HG03354 (cell line): ENCODE measurements at regions not wholly inside any gene's neighbourhood (a gene's known extent, or its start where the extent isn't known, plus 50 kb on each side); places are given as distances from the start of the nearest gene placed in this dataset.

Experiments used
- ATAC-seq: cut with Tn5 transposase; IDR thresholded peaks from one replicate; pipeline ENCODE4 v1.9.1; 2021; ENCODE audit warnings: mild to moderate bottlenecking; ENCODE audit not compliant: unreplicated experiment, poor library complexity, severe bottlenecking

DNA sequence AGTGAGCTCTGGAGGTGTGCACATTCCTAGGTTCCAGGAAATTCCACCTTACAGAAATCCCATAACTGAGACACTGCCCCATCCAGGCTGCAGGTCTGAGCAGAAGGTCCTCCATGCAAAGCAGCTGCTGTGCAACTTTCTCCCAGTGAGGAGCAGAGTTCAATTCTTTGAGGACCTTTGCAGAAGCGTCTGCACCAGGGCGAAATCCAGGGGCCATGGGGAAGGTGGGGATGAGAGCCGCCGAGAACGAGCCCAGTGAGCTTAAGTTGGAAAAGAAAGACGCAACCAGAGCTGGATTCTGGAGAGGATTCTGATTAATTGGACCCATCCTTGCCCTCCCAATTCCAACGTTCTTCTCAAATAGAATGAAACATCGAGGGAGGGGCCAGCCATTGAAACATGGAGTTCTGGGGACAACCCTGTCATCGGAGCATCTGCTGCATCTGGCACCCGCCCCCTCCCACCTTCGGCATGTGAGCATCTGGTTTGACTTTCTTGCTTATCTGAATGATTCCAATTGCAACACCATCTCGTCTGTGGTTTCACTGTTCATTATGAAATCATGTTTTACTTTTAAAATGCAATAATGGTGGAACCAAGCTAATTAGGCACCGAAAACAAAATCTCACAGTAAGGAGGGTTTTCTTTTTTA is 190.6 kb upstream of the FOXF1 start:
- ATAC-seq, result no peak

DNA sequence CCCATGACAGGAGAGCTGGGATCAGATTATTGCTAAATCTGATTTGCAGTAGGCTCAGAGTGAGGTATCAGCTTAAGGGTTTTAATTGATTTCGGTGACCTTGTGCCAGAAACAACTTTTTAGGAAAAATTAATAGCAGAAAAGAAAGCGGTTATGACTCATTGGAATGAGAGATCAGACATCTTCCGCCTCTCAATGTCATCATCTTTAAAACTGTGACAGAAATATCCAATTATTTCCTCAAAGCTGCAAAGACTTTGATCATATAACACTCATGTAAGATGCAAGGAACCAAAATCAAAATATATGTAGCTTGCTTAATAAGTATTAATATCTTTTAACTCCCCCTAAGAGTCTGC is 190.1 kb upstream of the FOXF1 start:
- no peak for ATAC-seq

DNA sequence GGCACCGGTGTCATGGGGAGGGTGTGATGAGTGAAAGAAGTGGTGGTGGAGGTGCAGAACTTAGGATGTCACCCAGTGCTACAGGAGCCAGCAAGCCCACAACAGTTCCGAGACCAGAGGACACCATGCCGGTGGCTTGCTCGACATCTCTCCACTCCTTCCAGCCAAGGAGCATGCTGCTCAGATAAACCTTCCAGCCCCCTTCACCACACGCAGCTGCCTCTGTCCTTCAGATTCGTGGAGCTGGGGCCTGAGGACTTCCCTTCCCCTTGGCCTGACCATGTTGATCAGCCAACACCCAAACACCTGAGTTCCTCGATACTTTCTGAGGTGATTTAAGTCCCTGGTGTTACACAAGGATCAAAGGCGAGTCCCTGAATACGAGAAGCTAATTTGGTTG is 188.8 kb upstream of the FOXF1 start:
- ATAC-seq, result no peak

DNA sequence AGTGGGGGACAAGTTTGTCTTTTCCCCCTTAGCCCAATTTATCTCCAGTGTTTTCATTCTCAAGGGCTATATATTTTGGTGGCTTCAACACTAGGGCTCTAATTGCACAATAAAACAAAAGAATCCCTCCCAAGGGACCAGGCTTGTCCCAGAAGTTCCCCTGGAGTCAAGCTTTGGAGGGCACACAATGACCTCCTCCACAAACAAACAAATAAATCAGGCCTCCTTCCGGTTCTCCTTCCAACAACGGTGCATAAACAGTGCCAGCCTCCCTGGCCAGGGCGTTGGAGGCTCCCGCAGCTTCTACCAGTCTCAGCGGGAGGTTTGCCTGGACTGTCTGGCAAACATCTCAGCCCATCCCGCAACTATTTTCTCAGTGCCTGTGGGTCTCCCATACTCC is 188.0 kb upstream of the FOXF1 start:
- ATAC-seq, result no peak

DNA sequence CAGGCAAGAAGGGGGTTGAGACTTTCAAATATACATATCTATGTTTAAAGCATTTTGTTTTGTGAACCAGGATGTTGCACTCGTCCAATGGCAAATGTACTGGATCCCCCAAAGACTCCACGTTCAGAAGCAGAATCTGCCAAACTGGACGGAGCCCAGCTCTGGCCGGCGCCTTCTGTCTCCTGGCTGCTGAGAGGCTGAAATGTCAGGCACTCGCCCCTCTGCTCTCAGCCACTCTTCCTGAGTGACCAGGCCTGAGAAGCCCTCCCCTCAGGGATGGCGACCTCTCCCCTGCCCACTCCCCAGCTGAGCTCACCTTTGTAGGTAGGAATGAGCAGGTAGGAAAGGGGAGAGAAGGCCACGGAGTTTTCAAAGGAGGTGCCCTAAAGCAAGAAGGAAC is 187.5 kb upstream of the FOXF1 start:
- no peak for ATAC-seq

DNA sequence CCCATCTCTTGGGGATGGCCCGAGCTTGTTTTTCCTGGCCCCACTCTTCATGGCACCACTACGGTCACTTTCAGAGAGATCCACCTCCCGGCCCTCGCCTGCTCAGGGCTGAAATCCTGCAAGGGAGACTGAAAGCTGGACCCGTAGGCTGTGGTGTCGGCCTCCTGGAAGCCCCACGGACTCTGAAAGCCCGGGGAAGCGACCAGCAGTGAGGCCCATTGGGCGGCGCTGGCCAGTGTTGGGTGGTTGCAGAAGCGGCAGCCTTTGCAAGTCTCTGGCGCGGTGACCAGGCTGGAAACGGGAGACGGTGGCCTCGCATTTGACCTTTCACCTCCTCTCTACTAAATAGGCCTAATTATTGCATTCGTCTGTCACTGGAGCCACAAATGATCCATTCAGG is 186.0 kb upstream of the FOXF1 start:
- ATAC-seq, result no peak

DNA sequence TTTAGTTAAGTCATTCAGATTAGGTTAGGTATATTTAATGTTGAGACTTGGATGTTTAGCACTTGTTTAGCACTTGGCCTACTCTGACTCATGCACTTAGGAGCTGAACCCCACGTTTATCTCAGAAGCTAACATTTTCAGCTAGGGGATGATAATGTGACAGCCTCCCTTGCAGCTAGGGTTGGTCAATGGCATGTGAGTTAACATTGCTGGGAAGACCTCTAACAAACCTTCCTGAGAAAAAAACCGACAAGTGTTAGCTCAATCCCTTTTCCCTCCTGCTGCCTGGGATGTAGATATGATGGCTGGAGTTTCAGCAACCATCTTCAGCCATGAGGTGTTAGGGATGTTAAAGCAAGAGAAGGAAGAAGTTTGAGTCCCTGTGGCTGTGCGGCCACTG is 185.0 kb upstream of the FOXF1 start:
- ATAC-seq, result no peak

DNA sequence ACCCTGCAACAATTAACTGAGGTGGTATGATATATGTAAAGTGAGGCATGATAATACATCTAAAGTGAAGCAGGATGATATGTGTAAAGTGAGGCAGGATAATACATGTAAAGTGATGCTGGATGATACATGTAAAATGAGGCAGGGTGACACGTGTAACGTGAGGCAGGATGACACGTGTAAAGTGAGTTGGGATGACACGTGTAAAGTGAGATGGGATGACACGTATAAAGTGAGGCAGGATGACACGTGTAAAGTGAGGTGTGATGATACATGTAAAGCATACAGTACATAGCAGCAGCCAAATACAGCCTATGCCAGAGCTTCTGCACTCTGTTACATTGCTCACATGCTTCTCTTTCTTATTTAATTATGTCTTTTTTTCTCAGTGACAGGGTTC is 184.4 kb upstream of the FOXF1 start:
- ATAC-seq, result no peak

DNA sequence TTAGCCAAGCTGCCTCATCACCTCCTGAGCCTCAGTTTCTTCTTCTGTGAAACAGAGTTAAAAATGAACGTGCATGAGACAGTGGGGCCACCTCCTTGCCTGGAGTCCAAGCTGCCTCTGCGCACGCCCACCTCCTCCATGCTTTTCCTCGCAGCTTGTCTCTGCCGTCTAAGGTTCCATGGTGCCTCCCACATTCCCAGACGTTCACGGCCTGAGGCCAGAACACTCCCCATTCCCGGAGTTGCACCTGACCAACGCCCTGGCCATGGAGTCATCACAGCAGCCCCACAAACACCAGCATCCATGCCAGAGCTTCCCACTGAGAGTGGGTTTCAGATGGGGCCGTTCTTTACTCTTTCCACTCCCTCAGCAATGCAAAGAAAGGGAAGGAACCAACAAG is 183.0 kb upstream of the FOXF1 start:
- no peak for ATAC-seq

DNA sequence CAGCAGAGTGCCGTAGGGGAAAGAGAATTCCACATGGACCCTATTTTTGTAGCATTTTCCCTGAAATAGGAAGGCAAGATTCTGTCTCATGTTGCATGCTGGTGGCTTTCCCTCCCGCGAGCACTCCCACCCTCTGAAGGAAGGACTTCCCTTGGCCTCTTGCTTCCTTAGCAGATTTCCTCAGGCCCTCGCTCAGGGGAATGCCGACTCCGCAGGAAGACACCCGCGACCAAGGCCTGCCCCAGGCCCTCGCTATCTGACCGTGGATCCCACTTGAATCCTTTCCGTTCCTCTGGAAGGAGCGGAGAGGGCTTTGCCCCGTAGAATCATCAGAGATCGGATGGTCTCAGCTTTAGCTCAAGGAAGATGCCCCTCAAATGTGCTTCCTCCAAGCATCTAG is 179.4 kb upstream of the FOXF1 start:
- no peak for ATAC-seq

DNA sequence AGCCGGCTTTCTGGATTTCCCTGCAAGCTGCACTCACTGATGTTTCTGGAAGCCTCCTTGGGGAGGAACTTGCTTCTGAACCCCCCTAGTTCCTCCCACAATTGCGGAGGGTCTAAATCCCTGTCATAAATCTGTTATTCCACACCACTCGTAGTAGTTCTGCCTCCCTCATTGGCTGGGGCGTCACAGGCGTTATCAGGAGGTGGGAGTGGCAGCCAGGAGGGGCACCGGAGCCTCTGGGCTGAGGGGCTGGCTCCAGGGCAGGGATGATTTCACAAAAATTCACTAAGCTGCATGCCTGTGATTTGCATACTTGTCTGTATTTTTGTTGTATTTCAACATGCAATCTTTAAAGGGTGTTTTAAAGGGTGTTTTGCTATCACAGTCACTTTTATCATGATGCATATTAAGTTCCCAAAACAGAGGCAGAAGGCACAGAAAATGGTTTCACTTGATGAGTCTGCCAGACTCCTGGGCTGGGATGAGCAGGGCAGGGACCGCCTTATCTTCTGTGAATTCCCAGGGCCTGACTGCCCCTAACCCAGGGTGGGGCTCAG is 176.2 kb upstream of the FOXF1 start:
- no peak for ATAC-seq

DNA sequence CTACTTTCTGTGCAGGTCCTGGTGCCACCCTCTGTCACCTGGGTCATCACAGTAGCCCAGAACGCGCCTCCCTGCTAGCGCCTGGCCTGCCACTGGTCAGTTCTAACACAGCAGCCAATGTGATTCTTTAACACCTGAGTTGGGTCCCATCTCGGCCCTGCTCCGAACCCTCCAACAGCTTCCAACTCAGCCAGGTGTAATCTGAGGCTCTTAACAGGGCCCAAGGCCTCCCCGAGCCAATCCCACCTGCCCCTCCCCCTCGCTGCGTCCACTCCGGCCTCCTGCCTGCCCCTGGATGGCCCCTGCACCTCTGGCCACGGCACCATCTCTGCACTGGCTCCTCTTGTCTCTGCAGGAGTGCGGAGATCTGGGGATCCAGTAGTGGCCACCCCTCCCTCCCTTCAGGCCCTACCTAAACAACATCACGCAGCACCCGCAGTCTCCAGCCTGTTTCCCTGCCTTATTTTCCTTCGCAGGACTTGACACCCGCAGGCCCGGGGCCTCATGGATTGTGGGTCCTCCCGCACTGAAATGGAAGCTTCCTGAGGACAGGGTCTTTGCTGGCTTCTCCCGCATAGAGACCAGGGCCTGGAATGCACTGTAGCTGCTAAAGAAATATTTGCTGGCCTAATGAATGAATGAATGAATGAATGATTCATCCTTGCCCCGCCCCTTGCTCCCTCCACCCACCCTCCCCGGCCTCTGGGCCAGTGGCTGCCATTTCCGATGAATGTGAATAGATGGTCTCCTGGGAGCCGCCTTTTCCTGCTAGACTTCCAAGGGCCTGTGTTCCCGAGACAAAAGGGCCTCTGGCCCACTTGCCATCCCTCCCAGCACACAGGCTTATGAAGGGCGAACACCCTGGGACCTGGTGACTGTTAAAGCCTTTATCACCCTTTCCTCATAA is 174.8 kb upstream of the FOXF1 start:
- ATAC-seq, result no peak

DNA sequence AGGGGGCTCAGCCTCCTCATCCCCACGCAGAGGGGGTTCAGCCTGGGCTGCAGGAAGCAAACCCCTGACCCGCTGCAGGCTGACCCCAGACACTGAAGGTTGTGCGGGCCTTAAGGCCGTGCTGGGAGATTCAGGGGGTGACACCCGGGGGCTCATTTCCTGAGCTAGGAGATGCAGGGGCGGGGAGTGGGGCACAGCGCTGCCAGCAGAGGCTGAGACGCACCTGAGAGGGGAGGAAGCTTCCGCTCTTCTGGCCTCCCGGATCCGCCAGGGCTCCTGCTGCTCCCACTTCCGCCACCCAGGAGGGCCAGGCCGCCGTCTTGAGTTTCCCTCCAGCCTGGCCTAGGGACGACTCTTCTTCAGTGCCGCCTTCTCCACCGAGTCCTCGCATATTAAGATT is 173.2 kb upstream of the FOXF1 start:
- no peak for ATAC-seq

DNA sequence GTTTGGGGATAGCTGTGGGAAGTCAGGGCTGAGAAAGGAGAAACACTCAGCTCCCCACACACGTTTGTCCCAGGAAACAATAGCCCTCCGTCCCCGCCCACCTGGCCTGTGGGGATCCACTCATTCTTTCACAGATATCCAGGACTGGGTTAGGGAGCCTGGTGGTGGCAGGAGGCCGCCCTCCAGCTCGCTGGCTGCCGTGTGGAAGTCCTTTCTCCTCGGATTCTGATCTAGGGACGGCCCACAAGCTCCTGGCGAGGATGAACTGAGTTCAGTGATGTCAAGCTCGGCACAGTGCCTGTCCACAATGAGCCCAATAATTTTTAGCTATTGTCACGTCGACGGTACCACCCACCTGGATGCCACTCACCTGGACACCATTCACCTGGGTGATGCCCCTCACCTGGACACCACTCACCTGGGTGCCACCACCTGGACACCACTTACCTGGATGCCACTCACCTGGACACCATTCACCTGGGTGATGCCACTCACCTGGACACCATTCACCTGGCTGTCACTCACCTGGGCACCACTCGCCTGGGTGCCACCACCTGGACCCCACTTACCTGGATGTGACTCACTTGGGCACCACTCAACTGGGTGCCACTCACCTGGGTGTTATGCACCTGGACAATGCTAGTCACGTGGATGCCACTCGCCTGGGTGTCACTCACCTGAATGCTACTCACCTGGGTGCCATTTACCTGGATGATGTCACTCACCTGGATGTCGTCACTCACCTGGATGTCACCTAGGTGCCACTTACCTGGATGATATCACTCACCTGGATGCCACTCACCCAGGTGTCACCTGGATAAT is 172.5 kb upstream of the FOXF1 start:
- no peak for ATAC-seq

DNA sequence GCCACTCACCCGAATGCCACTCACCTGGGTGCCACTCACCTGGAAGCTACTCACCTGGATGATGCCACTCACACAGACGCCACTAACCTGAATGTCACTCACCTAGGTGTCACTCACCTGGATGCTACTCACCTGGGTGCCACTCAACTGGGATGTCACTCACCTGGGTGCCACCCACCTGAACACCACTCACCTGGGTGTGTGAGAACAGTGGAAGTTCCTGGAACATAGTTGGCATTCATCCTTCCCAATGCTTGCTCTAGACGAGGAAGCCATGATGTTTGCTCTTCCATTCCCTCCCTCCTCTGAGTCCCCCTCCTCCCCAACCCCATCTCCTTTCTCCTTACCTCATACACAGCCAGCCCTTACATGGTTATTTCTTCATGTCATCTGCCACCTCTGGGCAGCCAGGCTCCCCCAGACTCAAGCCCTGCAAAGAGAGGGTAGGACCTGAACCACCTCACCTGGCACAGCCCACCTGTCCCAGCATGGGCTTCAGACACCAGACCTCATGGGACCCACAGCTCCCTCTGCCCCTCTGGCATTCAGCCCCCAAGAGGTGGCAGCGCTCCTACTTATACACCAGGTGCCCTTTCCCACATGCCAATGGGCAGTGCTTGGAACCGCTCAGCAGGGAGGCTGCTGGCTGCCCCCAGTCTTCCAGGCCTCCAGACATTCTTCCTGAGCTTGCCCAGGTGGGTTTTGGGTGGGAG is 171.8 kb upstream of the FOXF1 start:
- no peak for ATAC-seq

DNA sequence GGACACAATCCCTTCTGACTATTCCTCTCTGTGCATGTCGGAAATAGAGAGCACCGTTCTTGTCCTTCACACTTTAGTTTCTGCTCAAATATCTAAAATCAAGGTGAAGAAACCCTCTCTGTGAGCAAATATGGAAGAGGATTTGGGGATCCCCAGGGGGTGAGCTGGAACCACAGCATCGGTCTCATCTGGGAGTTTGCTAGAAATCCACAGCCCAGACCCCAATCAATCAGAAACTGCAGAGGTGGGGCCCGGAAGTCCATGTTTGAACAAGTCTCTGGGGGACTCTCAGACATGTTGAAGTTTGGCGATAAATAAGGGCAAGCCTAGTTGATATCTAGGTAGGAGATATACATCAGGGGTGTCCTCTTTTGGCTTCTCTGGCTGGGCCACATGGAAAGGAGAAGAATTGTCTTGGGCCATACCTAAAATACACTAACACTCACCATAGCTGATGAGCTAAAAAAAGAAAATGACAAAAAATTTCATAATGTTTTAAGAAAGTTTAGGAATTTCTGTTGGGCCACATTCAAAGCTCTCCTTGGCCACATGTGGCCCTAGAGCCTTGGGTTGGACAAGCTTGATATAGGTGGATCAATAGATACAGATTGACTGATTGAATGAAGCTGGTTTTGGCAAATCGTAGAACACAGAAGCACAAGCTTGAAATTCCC is 168.0 kb upstream of the FOXF1 start:
- ATAC-seq, result no peak

DNA sequence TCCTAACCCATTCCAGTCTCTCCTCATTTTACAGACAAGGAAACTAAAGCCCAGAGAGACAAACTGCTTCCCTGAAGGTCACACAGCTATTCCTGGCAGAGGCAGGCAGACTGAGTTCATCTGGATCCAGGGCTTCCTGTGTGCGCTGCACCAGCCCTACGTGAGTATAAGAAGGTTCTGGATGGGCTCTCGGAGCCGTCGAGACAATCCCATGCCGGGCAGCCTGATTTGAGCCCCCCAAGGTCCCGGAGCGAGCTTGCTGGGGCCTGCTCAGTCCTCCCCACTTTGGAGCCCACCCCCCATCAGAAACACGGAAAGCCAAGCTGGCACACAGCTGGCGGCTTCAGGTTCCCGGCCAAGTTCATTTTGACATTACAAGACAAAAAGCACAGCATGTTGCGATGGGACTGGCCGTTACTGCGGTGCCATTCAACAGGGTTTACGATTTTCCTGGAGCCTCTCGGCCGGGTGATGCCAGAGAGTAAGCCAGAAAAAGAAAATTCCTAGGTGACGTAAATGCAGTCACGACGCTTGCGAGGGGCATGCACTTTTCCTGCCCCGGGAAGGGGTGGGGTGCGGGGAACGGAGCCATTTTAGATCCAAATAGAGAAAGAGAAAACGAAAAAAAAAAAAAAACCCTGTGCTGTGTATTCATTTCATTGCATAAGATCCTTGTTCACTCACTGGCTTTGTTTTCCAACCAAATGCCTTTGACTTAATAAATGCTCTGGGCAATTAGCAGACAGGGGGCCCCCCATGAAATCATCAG is 167.1 kb upstream of the FOXF1 start:
- no peak for ATAC-seq

DNA sequence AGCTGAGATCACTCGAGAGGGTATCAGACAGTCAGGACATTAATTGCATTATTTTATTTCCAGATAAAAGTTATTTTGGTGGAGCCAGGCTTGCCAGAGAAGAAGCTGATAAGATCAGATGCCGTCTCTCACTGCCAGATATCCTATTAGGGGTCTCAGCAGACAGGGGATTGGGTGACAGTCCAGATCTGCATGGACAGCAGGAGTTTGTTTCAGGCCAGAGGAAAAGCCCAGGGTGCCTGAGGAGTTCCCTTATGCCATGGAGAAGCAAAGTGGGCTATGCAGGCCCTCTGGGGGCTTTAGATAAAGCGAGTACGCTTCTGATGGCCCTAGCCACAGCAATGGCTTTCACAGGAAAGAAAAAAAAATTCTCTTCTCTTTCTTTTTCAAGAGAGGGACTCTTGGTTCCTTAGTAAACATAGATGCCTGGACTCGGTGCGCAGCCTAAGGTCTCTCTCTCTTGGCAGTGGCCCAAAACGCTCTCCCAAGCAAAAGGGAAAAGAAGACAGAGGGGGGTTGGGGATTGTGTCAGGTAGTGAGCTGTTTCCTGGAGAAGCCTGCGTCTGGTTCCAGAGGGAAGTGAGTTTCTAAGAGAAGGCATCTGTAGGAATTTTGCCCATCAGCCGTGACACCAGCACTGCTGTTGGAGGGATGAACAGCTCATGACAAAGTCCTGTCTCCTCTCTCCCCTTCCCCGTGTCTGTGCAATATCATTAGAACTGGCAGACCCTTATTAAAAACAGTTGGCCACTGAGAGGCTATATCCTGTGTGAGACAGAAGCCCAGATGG is 166.3 kb upstream of the FOXF1 start:
- no peak for ATAC-seq
